D721Med (cell line): ENCODE measurements at regions not wholly inside any gene's neighbourhood (a gene's known extent, or its start where the extent isn't known, plus 50 kb on each side); places are given as distances from the start of the nearest gene placed in this dataset.

Experiments used
- DNase-seq: peaks from one replicate; pipeline ENCODE4 v3.0.0; 2011; ENCODE audit warnings: low spot score; ENCODE audit not compliant: insufficient read length
- FAIRE-seq: peaks from 2 replicates; lab custom pipeline; 2011; peaks lifted over from hg19 to GRCh38; lab: Jason Lieb, UNC
- TF ChIP-seq, protein P1 (sequence below): IDR thresholded peaks from 2 replicates; pipeline ENCODE4 v1.5.1; 2012; ENCODE audit warnings: mild to moderate bottlenecking, control low read depth; ENCODE audit not compliant: insufficient read depth; ENCODE audit errors: missing control alignments

DNA sequence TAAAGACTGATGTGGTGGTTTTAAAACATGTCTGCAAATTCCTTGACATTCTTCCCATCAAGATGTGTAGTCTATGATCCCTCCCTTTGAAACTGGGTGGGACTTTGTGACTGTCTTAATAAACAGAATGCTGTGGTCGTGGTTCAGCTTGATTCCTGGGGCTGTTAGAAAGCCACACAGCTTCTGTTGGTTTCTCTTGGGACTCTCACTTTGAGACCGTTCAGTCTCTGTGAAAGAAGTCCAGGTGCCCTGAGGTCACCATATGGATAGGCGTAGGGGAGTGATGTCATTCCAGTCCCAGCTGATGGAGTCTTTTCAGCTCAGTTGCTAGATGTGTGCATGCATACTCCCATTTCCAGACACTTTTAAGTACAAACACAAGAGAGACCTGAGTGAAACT lies 216.6 kb downstream of the KDR start:
- DNase-seq (no peak), FAIRE-seq (no peak)
- TF ChIP-seq, protein P1, sequence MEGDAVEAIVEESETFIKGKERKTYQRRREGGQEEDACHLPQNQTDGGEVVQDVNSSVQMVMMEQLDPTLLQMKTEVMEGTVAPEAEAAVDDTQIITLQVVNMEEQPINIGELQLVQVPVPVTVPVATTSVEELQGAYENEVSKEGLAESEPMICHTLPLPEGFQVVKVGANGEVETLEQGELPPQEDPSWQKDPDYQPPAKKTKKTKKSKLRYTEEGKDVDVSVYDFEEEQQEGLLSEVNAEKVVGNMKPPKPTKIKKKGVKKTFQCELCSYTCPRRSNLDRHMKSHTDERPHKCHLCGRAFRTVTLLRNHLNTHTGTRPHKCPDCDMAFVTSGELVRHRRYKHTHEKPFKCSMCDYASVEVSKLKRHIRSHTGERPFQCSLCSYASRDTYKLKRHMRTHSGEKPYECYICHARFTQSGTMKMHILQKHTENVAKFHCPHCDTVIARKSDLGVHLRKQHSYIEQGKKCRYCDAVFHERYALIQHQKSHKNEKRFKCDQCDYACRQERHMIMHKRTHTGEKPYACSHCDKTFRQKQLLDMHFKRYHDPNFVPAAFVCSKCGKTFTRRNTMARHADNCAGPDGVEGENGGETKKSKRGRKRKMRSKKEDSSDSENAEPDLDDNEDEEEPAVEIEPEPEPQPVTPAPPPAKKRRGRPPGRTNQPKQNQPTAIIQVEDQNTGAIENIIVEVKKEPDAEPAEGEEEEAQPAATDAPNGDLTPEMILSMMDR = no peak

DNA sequence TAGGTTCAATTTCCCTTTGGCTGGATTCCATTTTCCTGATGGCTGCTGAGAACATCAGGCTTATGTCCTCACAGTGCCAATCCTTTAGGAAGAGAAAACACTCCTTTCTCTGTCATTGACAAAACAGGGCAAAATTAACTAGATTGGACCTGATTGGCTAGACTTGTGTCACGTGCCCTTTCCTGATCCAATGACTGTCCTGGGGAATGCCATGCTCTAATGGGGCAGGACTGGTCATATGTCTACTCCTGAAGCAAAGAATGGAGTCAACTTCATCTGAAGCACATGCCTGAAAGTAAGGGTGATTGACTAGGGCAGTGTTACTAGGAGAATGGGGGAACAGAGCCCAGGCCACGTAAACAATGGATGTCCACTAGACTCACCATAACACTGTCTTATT lies 220.4 kb downstream of the KDR start:
- TF ChIP-seq, protein P1 = no peak
- DNase-seq (no peak), FAIRE-seq (no peak)

DNA sequence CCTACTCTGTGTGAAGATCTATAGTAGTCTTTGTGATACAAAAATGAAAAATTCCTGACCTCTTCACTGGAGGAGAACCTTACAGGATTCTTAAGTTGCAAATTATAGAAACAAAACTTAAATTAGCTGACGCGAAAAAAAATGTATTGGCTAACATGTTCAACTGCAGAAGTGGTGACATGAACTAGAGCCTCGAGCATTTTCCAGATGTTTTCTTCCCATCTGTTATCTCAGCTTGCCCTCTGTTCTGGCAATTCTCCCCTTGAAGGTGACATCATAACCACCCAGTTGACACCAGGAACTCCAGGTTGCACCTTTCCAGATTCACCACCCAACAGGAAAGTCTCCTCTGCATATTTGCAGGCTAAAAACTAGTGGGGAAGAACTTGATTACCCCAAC lies 222.4 kb downstream of the KDR start:
- no peak for FAIRE-seq

DNA sequence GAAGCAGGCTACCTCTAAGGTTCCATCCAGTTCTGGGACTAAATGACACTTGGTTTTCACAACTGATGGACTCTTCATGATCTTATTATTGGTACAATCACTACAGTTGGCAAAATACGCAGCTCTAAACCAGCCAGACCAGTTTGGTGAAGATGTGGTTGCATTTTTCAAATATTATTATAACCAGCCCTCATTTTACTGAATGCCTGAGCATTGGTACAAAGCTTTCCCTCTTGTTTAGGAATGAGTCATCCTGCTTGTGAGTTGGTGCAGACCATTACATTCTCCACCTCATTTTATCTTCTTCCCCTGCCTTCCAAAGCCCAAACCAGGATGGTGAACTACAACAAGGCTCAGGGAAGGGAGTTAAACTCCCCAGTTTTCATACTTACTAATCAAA lies 223.1 kb downstream of the KDR start:
- FAIRE-seq (no peak), DNase-seq (no peak)
- TF ChIP-seq, protein P1 = no peak

More for the DNA sequence above, 222.4 kb downstream of the KDR start:
- DNase-seq = no peak
- TF ChIP-seq, protein P1 = no peak

DNA sequence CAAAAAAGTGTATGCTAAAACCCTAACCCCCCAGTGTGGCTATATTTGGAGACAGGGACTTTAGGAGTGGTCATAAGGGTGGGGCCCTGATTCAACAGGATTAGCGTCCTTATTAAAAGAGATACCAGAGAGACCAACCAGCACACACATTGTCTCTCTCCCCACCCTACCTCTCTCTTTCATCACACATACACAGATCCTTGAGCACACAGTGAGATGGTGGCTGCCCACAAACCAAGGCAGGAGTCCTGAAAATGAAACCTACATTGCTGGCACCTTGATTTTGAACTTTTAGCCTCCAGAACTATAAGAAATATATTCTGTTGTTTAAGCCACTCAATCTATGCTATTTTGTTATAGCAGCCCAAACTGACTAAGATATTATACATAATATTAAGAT lies 224.2 kb downstream of the KDR start:
- FAIRE-seq (no peak), DNase-seq (no peak)
- TF ChIP-seq, protein P1 = no peak

DNA sequence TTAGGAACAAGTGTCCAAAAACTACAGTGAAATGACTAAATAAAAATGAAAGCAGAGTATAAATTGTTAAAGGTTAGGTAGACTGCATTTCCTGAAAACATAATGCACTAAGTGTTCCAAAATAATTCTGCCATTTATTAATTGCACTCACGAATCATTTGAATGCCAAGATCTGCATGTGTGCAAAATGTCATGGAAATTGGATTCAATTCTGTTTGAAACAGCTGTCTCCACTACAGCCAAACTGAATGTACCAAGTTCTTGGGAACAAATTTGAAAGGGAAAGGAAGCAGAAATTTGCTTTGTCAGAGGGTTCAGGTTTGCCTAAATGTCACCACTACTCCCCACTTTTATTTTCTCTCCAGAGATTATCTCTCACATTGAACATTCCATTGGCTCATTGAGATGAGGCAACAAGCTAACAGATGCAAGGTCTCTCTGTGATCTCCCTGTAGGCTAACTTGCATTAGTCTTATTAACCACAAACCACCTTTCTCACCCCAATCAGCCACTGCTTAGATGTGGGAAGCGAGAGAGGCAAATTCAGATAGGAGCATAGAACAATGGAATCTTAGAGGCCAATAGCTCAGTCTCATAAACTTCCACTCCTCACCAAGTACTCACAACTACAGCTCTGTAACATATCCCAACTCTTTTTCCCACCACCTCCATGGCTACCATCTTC lies 226.6 kb downstream of the KDR start:
- FAIRE-seq = no peak

DNA sequence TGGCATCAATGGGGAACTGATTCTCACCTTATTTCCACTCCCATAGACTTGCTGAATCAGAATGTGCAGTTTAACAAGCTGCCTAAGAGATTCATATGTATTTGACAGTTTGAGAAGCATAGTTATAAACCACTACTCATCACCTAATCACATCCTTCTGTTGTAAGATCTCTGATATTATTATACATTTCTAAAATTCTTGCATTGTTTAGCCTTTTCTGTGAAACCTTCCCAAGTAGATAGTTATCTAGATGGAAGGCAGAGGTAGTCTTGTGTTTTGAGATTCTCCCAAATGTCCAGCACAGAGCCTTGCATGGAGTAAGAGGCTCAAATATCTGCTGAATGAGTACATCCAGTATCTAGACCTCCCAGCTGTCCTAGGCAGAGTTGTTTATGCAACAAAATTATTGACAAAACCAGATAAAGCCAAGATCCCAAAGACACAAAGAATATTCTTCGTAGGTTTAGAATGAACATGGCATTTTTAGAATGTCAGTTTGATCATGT lies 227.3 kb downstream of the KDR start:
- no peak for FAIRE-seq
- DNase-seq = no peak
- TF ChIP-seq, protein P1 = no peak

More for the DNA sequence above, 226.6 kb downstream of the KDR start:
- TF ChIP-seq, protein P1 = no peak
- no peak for DNase-seq
